GM12891 (cell line): ENCODE measurements at regions not wholly inside any gene's neighbourhood (a gene's known extent, or its start where the extent isn't known, plus 50 kb on each side); places are given as distances from the start of the nearest gene placed in this dataset.

Experiments
- POLR2A ChIP-seq: IDR thresholded peaks from 2 replicates; pipeline ENCODE4 v1.6.1; 2011; ENCODE audit warnings: low read depth, low read length, control low read depth
- POLR2AphosphoS5 ChIP-seq: IDR thresholded peaks from 2 replicates; pipeline ENCODE4 v1.6.1; 2011; ENCODE audit warnings: low read depth, low read length, control low read depth
- POU2F2 ChIP-seq: IDR thresholded peaks from 2 replicates; pipeline ENCODE4 v1.6.1; 2011; ENCODE audit warnings: low read depth, mild to moderate bottlenecking, control low read depth, low read length, moderate library complexity
- TAF1 ChIP-seq: IDR thresholded peaks from 2 replicates; pipeline ENCODE4 v1.6.1; 2011; ENCODE audit warnings: low read depth, low read length, control low read depth

GRCh38 chr12:73964641-73965040, 573.0 kb upstream of the ATXN7L3B start:
- TF ChIP-seq POLR2AphosphoS5 (no peak), TAF1 (no peak), POLR2A (no peak), POU2F2 (no peak)
